IPS-18c (cell line): ENCODE measurements at regions not wholly inside any gene's neighbourhood (a gene's known extent, or its start where the extent isn't known, plus 50 kb on each side); places are given as distances from the start of the nearest gene placed in this dataset.

Source experiments
- H3K4me3 ChIP-seq: 2 replicates; pipeline ENCODE4 v1.7.0; 2013; ENCODE audit warnings: low read depth, mild to moderate bottlenecking, low read length, moderate library complexity; ENCODE audit not compliant: insufficient read depth
- H3K9me3 ChIP-seq: one replicate; pipeline ENCODE4 v1.6.1; 2013; ENCODE audit warnings: mild to moderate bottlenecking, low read length, moderate library complexity; ENCODE audit not compliant: control insufficient read depth, insufficient read depth

GRCh38 chr21:28378026-28378425, 614.7 kb downstream of the LTN1 start:
- no peak overlapping the region for H3K4me3 ChIP-seq
- no peaks in the 10 kb centered on the region for H3K9me3 ChIP-seq

GRCh38 chr21:28375708-28376385, 616.8 kb downstream of the LTN1 start:
- no peak overlapping the region for H3K4me3 ChIP-seq

GRCh38 chr21:28374881-28375280, 617.8 kb downstream of the LTN1 start:
- Histone ChIP-seq H3K4me3 (no peak overlapping the region), H3K9me3 (no peaks in the 10 kb centered on the region)

More at GRCh38 chr21:28375708-28376385, 616.8 kb downstream of the LTN1 start:
- no peaks in the 10 kb centered on the region for H3K9me3 ChIP-seq

GRCh38 chr21:28371713-28372112, 621.0 kb downstream of the LTN1 start:
- H3K4me3 ChIP-seq = no peak overlapping the region
- H3K9me3 ChIP-seq = no peaks in the 10 kb centered on the region

- Histone ChIP-seq H3K4me3 (no peak overlapping the region), H3K9me3 (no peaks in the 10 kb centered on the region)
These were observed 633.4 kb downstream of the LTN1 start for GRCh38 chr21:28359300-28359699.

GRCh38 chr21:28358702-28359101, 634.0 kb downstream of the LTN1 start:
- Histone ChIP-seq H3K4me3 (no peak overlapping the region), H3K9me3 (no peaks in the 10 kb centered on the region)

GRCh38 chr21:28358170-28358569, 634.5 kb downstream of the LTN1 start:
- Histone ChIP-seq H3K9me3 (no peaks in the 10 kb centered on the region), H3K4me3 (no peak overlapping the region)

- Histone ChIP-seq H3K9me3 (no peaks in the 10 kb centered on the region), H3K4me3 (no peak overlapping the region)
These were observed 634.9 kb downstream of the LTN1 start for GRCh38 chr21:28357743-28358142.

- Histone ChIP-seq H3K4me3 (no peak overlapping the region), H3K9me3 (no peaks in the 10 kb centered on the region)
These were observed 636.3 kb downstream of the LTN1 start for GRCh38 chr21:28356422-28356821.

GRCh38 chr21:28345934-28346333, 646.7 kb downstream of the LTN1 start:
- no peak overlapping the region for H3K4me3 ChIP-seq
- no peaks in the 10 kb centered on the region for H3K9me3 ChIP-seq

- Histone ChIP-seq H3K9me3 (no peaks in the 10 kb centered on the region), H3K4me3 (no peak overlapping the region)
These were observed 647.7 kb downstream of the LTN1 start for GRCh38 chr21:28344985-28345384.

GRCh38 chr21:28342212-28342810, 650.4 kb downstream of the LTN1 start:
- Histone ChIP-seq H3K9me3 (no peaks in the 10 kb centered on the region), H3K4me3 (no peak overlapping the region)

GRCh38 chr21:28339403-28339802, 653.3 kb downstream of the LTN1 start:
- Histone ChIP-seq H3K9me3 (no peaks in the 10 kb centered on the region), H3K4me3 (no peak overlapping the region)

GRCh38 chr21:28338701-28339305, 653.9 kb downstream of the LTN1 start:
- H3K4me3 ChIP-seq = no peak overlapping the region

GRCh38 chr21:28337315-28337714, 655.4 kb downstream of the LTN1 start:
- H3K4me3 ChIP-seq = no peak overlapping the region

More at GRCh38 chr21:28338701-28339305, 653.9 kb downstream of the LTN1 start:
- no peaks in the 10 kb centered on the region for H3K9me3 ChIP-seq

GRCh38 chr21:28336314-28336713, 656.4 kb downstream of the LTN1 start:
- Histone ChIP-seq H3K9me3 (no peaks in the 10 kb centered on the region), H3K4me3 (no peak overlapping the region)

More at GRCh38 chr21:28337315-28337714, 655.4 kb downstream of the LTN1 start:
- no peaks in the 10 kb centered on the region for H3K9me3 ChIP-seq

- no peaks in the 10 kb centered on the region for H3K9me3 ChIP-seq
- no peak overlapping the region for H3K4me3 ChIP-seq
These were observed 658.3 kb downstream of the LTN1 start for GRCh38 chr21:28334407-28334806.

GRCh38 chr21:28333578-28334075, 659.0 kb downstream of the LTN1 start:
- H3K4me3 ChIP-seq = no peak overlapping the region
- no peaks in the 10 kb centered on the region for H3K9me3 ChIP-seq
